Prostate gland (tissue), 2 donors: ENCODE measurements at regions not wholly inside any gene's neighbourhood (a gene's known extent, or its start where the extent isn't known, plus 50 kb on each side); places are given as distances from the start of the nearest gene placed in this dataset.

Experiments used
- CTCF ChIP-seq, 4 experiments: fragments of 200-600 bp in 2 of 4; fragments of 450-650 bp in 2 of 4; sonication (generic) in 2 of 4; IDR thresholded peaks; 1 replicate in 3 of 4; 2 replicates in 1 of 4; pipeline ENCODE4 v1.5.1; 2016 to 2019; ENCODE audit warnings: antibody characterized with exemption in 4 of 4, mild to moderate bottlenecking in 2 of 4, moderate library complexity in 2 of 4
- POLR2A ChIP-seq: fragments of 450-650 bp; IDR thresholded peaks from one replicate; pipeline ENCODE4 v1.6.1; 2016; ENCODE audit warnings: antibody characterized with exemption, mild to moderate bottlenecking
- POLR2AphosphoS5 ChIP-seq: sonication (generic); formaldehyde crosslinking; IDR thresholded peaks from one replicate; pipeline ENCODE4 v1.6.1; 2017; ENCODE audit warnings: antibody characterized with exemption

- TF ChIP-seq CTCF (IDR thresholded peaks at IDR 0.05) (no peak), POLR2A (no peak), POLR2AphosphoS5 (no peak)
Measured at GRCh38 chr12:118727196-118727978, 254.0 kb upstream of the SRRM4 start.
